HFF-Myc (cell line): ENCODE measurements at regions not wholly inside any gene's neighbourhood (a gene's known extent, or its start where the extent isn't known, plus 50 kb on each side); places are given as distances from the start of the nearest gene placed in this dataset.

Experiments
- DNase-seq: peaks from one replicate; pipeline ENCODE4 v3.0.0-alpha.2; 2011; ENCODE audit warnings: low read depth; ENCODE audit errors: extremely low read depth
- H3K4me3 ChIP-seq: replicated peaks from 2 replicates; pipeline ENCODE4 v1.5.1; 2011; ENCODE audit warnings: low read depth, mild to moderate bottlenecking, control low read depth, low read length
- TF ChIP-seq, protein P1 (sequence below): IDR thresholded peaks from 2 replicates; pipeline ENCODE4 v1.5.1; 2012; ENCODE audit warnings: mild to moderate bottlenecking, low read depth, low read length, control low read depth; ENCODE audit errors: missing control alignments

DNA sequence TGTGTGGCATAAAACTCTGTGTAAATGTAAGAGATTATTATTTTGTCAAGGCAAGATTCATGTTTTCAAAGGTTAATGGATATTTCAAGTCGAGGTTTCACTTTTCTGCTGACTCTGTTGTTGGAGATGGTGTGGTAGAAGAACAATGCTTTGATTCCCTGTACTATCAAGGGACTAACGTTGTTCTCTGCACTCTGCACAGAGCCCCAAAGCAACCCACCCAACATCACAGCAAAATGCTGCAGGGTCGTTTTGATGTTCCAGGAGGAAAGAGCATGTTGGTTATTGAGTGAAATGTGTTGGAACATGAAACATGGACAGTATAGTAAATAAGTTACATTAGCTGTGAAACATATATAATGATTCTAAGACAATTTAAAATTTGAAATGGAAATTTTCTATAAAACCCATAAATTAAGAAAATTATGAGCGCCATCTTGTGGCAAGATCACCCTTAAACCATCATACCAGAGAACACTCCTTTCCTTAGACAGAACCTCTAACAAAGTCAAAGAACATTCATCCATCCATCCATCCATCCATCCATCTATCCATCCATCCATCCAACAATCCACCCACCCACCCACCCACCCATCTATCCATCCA is 164.4 kb upstream of the ZBED5 start:
- H3K4me3 ChIP-seq, result no peak overlapping the region
- DNase-seq, result no peak
- TF ChIP-seq, protein P1, sequence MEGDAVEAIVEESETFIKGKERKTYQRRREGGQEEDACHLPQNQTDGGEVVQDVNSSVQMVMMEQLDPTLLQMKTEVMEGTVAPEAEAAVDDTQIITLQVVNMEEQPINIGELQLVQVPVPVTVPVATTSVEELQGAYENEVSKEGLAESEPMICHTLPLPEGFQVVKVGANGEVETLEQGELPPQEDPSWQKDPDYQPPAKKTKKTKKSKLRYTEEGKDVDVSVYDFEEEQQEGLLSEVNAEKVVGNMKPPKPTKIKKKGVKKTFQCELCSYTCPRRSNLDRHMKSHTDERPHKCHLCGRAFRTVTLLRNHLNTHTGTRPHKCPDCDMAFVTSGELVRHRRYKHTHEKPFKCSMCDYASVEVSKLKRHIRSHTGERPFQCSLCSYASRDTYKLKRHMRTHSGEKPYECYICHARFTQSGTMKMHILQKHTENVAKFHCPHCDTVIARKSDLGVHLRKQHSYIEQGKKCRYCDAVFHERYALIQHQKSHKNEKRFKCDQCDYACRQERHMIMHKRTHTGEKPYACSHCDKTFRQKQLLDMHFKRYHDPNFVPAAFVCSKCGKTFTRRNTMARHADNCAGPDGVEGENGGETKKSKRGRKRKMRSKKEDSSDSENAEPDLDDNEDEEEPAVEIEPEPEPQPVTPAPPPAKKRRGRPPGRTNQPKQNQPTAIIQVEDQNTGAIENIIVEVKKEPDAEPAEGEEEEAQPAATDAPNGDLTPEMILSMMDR, result no peak

DNA sequence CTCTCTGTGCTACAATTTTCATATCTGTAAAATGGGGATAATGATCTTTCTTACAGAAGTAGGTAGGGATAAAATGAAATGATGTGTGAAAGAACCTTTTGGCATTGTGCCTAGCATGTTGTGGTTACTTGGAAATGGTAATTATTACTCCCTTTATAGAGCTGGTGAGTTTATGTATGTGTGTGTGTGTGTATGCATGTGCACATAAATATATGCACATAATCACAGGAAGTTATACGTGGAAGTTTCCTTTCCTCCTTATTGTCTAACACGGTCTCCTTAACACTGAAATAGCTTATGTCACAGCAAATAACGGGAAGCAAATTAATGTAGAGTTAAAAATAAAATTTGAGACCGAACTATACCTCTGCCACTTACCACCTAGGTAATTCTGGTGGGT is 163.7 kb upstream of the ZBED5 start:
- no peak for DNase-seq
- no peak overlapping the region for H3K4me3 ChIP-seq
- TF ChIP-seq, protein P1, result no peak

GRCh38 chr11:11020747-11021149 is 162.9 kb upstream of the ZBED5 start:
- TF ChIP-seq, protein P1, result no peak
- H3K4me3 ChIP-seq, result no peak overlapping the region
- no peak for DNase-seq

DNA sequence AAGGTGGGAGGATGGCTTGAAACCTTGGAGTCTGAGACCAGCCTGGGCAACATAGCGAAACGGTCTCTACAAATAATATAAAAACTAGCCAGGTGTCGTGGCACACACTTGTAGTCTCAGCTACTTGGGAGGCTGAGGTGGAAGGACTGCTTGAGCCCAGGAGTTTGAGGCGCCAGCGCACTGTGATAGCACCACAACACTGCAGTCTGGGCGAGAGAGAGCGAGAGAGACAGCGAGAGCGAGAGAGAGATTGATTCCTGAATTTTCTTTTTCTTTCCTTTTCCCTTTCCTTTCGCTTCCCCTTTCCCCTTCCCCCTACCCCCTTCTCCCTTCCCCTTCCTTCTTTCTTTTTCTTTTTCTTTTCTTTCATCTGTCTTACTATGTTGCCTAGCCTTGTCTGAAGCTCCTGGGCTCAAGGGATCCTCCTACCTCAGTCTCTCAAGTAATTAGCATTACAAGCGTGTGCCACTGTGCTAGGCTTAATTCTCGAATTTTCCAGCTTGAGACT is 162.4 kb upstream of the ZBED5 start:
- H3K4me3 ChIP-seq, result no peak overlapping the region
- TF ChIP-seq, protein P1, result no peak
- DNase-seq, result no peak

GRCh38 chr11:11016943-11017342 is 159.1 kb upstream of the ZBED5 start:
- TF ChIP-seq, protein P1, result no peak
- DNase-seq, result no peak
- no peak overlapping the region for H3K4me3 ChIP-seq

- no peak for DNase-seq
- H3K4me3 ChIP-seq, result no peak overlapping the region
- TF ChIP-seq, protein P1, result no peak
Measured at GRCh38 chr11:11016068-11016467, 158.2 kb upstream of the ZBED5 start.

GRCh38 chr11:11011617-11012016 is 153.8 kb upstream of the ZBED5 start:
- no peak for DNase-seq

More at GRCh38 chr11:11011617-11012016, 153.8 kb upstream of the ZBED5 start:
- TF ChIP-seq, protein P1, result no peak
- no peak overlapping the region for H3K4me3 ChIP-seq
